ENCODE measurements at regions not wholly inside any gene's neighbourhood (a gene's known extent, or its start where the extent isn't known, plus 50 kb on each side); places are given as distances from the start of the nearest gene placed in this dataset.

DNA sequence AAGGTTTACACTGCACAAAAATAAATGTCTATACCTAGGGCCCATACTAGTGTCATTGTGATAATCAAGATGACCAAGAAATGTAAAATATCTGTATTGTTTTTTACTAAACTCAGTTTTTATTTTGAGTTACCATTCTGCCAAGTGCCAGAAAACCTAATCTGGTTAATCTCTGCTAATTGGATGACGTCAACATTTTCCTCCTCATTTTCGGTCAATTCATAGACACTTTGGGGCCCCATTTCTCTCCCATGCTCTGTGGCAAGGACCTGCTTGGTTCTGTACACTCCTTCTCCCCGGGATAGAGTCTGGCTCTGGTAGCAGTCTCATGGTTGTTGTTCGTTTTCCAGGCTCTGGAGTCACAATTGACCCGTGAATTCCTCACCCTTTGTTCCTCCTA lies 186.5 kb upstream of the TCF4 start:
- TF ChIP-seq KDM1A (IDR thresholded peaks at IDR 0.05) (no peak), HDAC1 (IDR thresholded peaks at IDR 0.05) (no peak), ESRRB (CRISPR knock-in tag; IDR thresholded peaks at IDR 0.05; ENCODE audit: borderline replicate concordance) (no peak), RB1 (IDR thresholded peaks at IDR 0.05; ENCODE audit: low read depth) (no peak), ZBED1 (IDR thresholded peaks at IDR 0.05) (no peak), ZKSCAN8 (CRISPR knock-in tag; IDR thresholded peaks at IDR 0.05) (no peak), NR4A1 (CRISPR knock-in tag; IDR thresholded peaks at IDR 0.05) (no peak), NR4A1 (tag; IDR thresholded peaks at IDR 0.05) (no peak), EZH2 (IDR thresholded peaks at IDR 0.05; ENCODE audit: borderline replicate concordance, low read depth, low read length) (no peak)
- TF ChIP-seq, protein P1, sequence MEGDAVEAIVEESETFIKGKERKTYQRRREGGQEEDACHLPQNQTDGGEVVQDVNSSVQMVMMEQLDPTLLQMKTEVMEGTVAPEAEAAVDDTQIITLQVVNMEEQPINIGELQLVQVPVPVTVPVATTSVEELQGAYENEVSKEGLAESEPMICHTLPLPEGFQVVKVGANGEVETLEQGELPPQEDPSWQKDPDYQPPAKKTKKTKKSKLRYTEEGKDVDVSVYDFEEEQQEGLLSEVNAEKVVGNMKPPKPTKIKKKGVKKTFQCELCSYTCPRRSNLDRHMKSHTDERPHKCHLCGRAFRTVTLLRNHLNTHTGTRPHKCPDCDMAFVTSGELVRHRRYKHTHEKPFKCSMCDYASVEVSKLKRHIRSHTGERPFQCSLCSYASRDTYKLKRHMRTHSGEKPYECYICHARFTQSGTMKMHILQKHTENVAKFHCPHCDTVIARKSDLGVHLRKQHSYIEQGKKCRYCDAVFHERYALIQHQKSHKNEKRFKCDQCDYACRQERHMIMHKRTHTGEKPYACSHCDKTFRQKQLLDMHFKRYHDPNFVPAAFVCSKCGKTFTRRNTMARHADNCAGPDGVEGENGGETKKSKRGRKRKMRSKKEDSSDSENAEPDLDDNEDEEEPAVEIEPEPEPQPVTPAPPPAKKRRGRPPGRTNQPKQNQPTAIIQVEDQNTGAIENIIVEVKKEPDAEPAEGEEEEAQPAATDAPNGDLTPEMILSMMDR (IDR thresholded peaks at IDR 0.05 in 2 of 3, conservative IDR thresholded peaks at IDR 0.05 in 1 of 3; ENCODE audit: insufficient read depth in 2 of 3, low read depth in 1 of 3, low read length in 3 of 3), result no peak
- TF ChIP-seq, protein P2, sequence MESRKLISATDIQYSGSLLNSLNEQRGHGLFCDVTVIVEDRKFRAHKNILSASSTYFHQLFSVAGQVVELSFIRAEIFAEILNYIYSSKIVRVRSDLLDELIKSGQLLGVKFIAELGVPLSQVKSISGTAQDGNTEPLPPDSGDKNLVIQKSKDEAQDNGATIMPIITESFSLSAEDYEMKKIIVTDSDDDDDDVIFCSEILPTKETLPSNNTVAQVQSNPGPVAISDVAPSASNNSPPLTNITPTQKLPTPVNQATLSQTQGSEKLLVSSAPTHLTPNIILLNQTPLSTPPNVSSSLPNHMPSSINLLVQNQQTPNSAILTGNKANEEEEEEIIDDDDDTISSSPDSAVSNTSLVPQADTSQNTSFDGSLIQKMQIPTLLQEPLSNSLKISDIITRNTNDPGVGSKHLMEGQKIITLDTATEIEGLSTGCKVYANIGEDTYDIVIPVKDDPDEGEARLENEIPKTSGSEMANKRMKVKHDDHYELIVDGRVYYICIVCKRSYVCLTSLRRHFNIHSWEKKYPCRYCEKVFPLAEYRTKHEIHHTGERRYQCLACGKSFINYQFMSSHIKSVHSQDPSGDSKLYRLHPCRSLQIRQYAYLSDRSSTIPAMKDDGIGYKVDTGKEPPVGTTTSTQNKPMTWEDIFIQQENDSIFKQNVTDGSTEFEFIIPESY (CRISPR knock-in tag; IDR thresholded peaks at IDR 0.05), result no peak
